HCT116 (cell line): ENCODE measurements at regions not wholly inside any gene's neighbourhood (a gene's known extent, or its start where the extent isn't known, plus 50 kb on each side); places are given as distances from the start of the nearest gene placed in this dataset.

Source experiments
- ATAC-seq: fragments of 200-7000 bp; cut with Tn5 transposase; 2 replicates; pipeline ENCODE4 v1.9.1; 2020; ENCODE audit warnings: mild to moderate bottlenecking, moderate library complexity
- BruUV-seq: library from RNA; stranded (reverse); fragments of 400-500 nt; replicated peaks from 2 replicates; lab custom pipeline; 2021; lab: Mats Ljungman, UMichigan
- CTCF ChIA-PET: fragments of 300-600 bp; sonication (Branson Sonifier 250); formaldehyde crosslinking; loops from one replicate; lab custom pipeline; 2021; ENCODE audit warnings: antibody characterized with exemption; lab: Charles Lee
- POLR2A ChIA-PET: fragments of 300-600, 350-600 bp; sonication (Branson Sonifier 250); formaldehyde crosslinking; loops from one replicate; lab custom pipeline; 2021; ENCODE audit warnings: antibody characterized with exemption; lab: Charles Lee
- RAD21 ChIA-PET, 2 experiments: fragments of 300-600 bp; sonication (Branson Sonifier 250); formaldehyde crosslinking; loops; one replicate each; lab custom pipeline; 2023; ENCODE audit warnings: low total read pairs in 2 of 2; ENCODE audit not compliant: uncharacterized antibody in 2 of 2, unreplicated experiment in 2 of 2, low non-redundant PET in 1 of 2; lab: Charles Lee
- DNase-seq: peaks from one replicate; pipeline ENCODE4 v3.0.0-alpha.2; 2010; ENCODE audit warnings: low read depth, low spot score
- H2AFZ ChIP-seq: fragments of 200-600 bp; shearing (Covaris generic), sonication (generic); 2 replicates; pipeline ENCODE4 v1.6.1; 2017; ENCODE audit warnings: low read depth, mixed run types, mixed read lengths, antibody characterized with exemption, low read length; ENCODE audit not compliant: poor library complexity, severe bottlenecking
- H3K27ac ChIP-seq: 2 replicates; pipeline ENCODE4 v1.5.1; 2012; ENCODE audit warnings: low read depth, low read length
- H3K27me3 ChIP-seq: fragments of 200-600 bp; sonication (generic); 2 replicates; pipeline ENCODE4 v1.6.1; 2016; ENCODE audit warnings: mixed run types, low read length, mixed read lengths; ENCODE audit not compliant: insufficient read depth
- H3K36me3 ChIP-seq, 2 experiments: fragments of 200-500 bp in 1 of 2; fragments of 200-600 bp in 1 of 2; sonication (Bioruptor generic) in 1 of 2; sonication (generic) in 1 of 2; 2 replicates each; pipeline versions ENCODE4 v1.5.1 to v1.6.1; 2014 to 2016; ENCODE audit warnings: low read length in 2 of 2, inconsistent platforms in 1 of 2, mixed read lengths in 1 of 2, mixed run types in 1 of 2; ENCODE audit not compliant: insufficient read depth in 2 of 2, control insufficient read depth in 1 of 2
- H3K4me1 ChIP-seq, 2 experiments: fragments of 200-600 bp in 1 of 2; sonication (generic) in 1 of 2; 2 replicates each; pipeline versions ENCODE4 v1.5.1 to v1.6.1; 2012 to 2017; ENCODE audit warnings: low read length in 2 of 2, inconsistent platforms in 1 of 2, mild to moderate bottlenecking in 1 of 2, mixed read lengths in 1 of 2, mixed run types in 1 of 2, moderate library complexity in 1 of 2; ENCODE audit not compliant: insufficient read depth in 2 of 2, control insufficient read depth in 1 of 2
- H3K4me2 ChIP-seq: fragments of 200-600 bp; sonication (generic); 2 replicates; pipeline ENCODE4 v1.6.1; 2017; ENCODE audit warnings: mixed run types, low read length, mixed read lengths
- H3K4me3 ChIP-seq, 2 experiments: fragments of 200-600 bp in 1 of 2; sonication (generic) in 1 of 2; replicated peaks in 1 of 2; 2 replicates each; pipeline ENCODE4 v1.5.1; 2011 to 2016; ENCODE audit warnings: low read length in 2 of 2, control low read depth in 1 of 2, low read depth in 1 of 2, mild to moderate bottlenecking in 1 of 2, mixed read lengths in 1 of 2, mixed run types in 1 of 2
- H3K79me2 ChIP-seq: fragments of 200-600 bp; sonication (generic); 2 replicates; pipeline ENCODE4 v1.6.1; 2017; ENCODE audit warnings: mild to moderate bottlenecking, mixed run types, low read length, moderate library complexity, mixed read lengths; ENCODE audit not compliant: insufficient read depth
- H3K9ac ChIP-seq: fragments of 200-600 bp; sonication (generic); 2 replicates; pipeline ENCODE4 v1.6.1; 2016; ENCODE audit warnings: low read length, mixed read lengths
- H3K9me2 ChIP-seq: fragments of 200-600 bp; sonication (generic), shearing (Covaris generic); 2 replicates; pipeline ENCODE4 v1.6.1; 2017; ENCODE audit warnings: mixed run types, mild to moderate bottlenecking, moderate library complexity; ENCODE audit not compliant: insufficient read depth
- H3K9me3 ChIP-seq, 2 experiments: fragments of 200-500 bp in 1 of 2; fragments of 200-600 bp in 1 of 2; sonication (Bioruptor generic) in 1 of 2; sonication (generic) in 1 of 2; 2 replicates each; pipeline ENCODE4 v1.6.1; 2014 to 2017; ENCODE audit warnings: low read length in 2 of 2, mixed read lengths in 2 of 2, inconsistent platforms in 1 of 2, low read depth in 1 of 2, mild to moderate bottlenecking in 1 of 2, mixed run types in 1 of 2, moderate library complexity in 1 of 2; ENCODE audit not compliant: control insufficient read depth in 1 of 2, insufficient read depth in 1 of 2
- H4K20me1 ChIP-seq: fragments of 200-600 bp; sonication (generic), shearing (Covaris generic); 2 replicates; pipeline ENCODE4 v1.6.1; 2017; ENCODE audit warnings: mixed run types, mild to moderate bottlenecking, moderate library complexity; ENCODE audit not compliant: insufficient read depth
- ATF3 ChIP-seq: IDR thresholded peaks from 2 replicates; pipeline ENCODE4 v1.6.1; 2012
- CBX3 ChIP-seq: IDR thresholded peaks from 2 replicates; pipeline ENCODE4 v1.6.1; 2012; ENCODE audit warnings: low read depth
- CEBPB ChIP-seq: IDR thresholded peaks from 2 replicates; pipeline ENCODE4 v1.6.1; 2012; ENCODE audit warnings: low read depth
- EGR1 ChIP-seq: IDR thresholded peaks from 2 replicates; pipeline ENCODE4 v1.6.1; 2012; ENCODE audit warnings: low read depth
- ELF1 ChIP-seq: IDR thresholded peaks from 2 replicates; pipeline ENCODE4 v1.6.1; 2012; ENCODE audit warnings: low read depth, borderline replicate concordance
- EZH2phosphoT487 ChIP-seq: fragments of 200-600 bp; IDR thresholded peaks from 2 replicates; pipeline ENCODE4 v1.6.1; 2018; ENCODE audit warnings: antibody characterized with exemption, borderline replicate concordance
- FOSL1 ChIP-seq: IDR thresholded peaks from 2 replicates; pipeline ENCODE4 v1.6.1; 2012; ENCODE audit warnings: low read depth
- JUND ChIP-seq: IDR thresholded peaks from 2 replicates; pipeline ENCODE4 v1.6.1; 2012
- MAX ChIP-seq: IDR thresholded peaks from 2 replicates; pipeline ENCODE4 v1.6.1; 2012
- POLR2AphosphoS5 ChIP-seq: IDR thresholded peaks from 2 replicates; pipeline ENCODE4 v1.6.1; 2011; ENCODE audit warnings: mild to moderate bottlenecking, low read depth, low read length, moderate library complexity
- RAD21 ChIP-seq: IDR thresholded peaks from 2 replicates; pipeline ENCODE4 v1.6.1; 2012; ENCODE audit warnings: low read depth, mild to moderate bottlenecking
- REST ChIP-seq: IDR thresholded peaks from 2 replicates; pipeline ENCODE4 v1.6.1; 2012; ENCODE audit warnings: low read depth
- SIN3A ChIP-seq: IDR thresholded peaks from 2 replicates; pipeline ENCODE4 v1.6.1; 2012; ENCODE audit warnings: low read depth
- SP1 ChIP-seq: IDR thresholded peaks from 2 replicates; pipeline ENCODE4 v1.6.1; 2012; ENCODE audit warnings: low read depth
- SRF ChIP-seq: IDR thresholded peaks from 2 replicates; pipeline ENCODE4 v1.6.1; 2012; ENCODE audit warnings: low read depth
- TCF7L2 ChIP-seq: IDR thresholded peaks from 2 replicates; pipeline ENCODE4 v1.7.0; 2011; ENCODE audit warnings: borderline replicate concordance, inconsistent platforms; ENCODE audit not compliant: insufficient read depth, insufficient read length; ENCODE audit errors: extremely low read depth
- YY1 ChIP-seq: IDR thresholded peaks from 2 replicates; pipeline ENCODE4 v1.6.1; 2011; ENCODE audit warnings: low read length, low read depth, moderate library complexity, mild to moderate bottlenecking; ENCODE audit not compliant: insufficient replicate concordance; ENCODE audit errors: extremely low read depth
- ZFX ChIP-seq: fragments of 450-650 bp; IDR thresholded peaks from 2 replicates; pipeline ENCODE4 v1.6.1; 2017
- ZNF274 ChIP-seq: fragments of 200-500 bp; sonication (Bioruptor generic); IDR thresholded peaks from 2 replicates; pipeline ENCODE4 v1.6.1; 2014; ENCODE audit warnings: mild to moderate bottlenecking, low read depth, low read length, inconsistent platforms
- intact Hi-C: fragments of 100-400 bp; cut with micrococcal nuclease; formaldehyde crosslinking; loops from 2 replicates; pipeline ENCODE4 v1.10.0; 2022

GRCh38 chr13:80669112-80669511 is 328.2 kb upstream of the SPRY2 start:
- no peak overlapping the region for H3K27ac ChIP-seq
- TF ChIP-seq SRF (no peak), FOSL1 (no peak), RAD21 (no peak), CEBPB (no peak), CBX3 (no peak), SP1 (no peak), ZFX (no peak)
- no peaks in the 10 kb centered on the region for H3K79me2 ChIP-seq
- H3K4me2 ChIP-seq, result no peak overlapping the region
- H3K36me3 ChIP-seq, result no peaks in the 10 kb centered on the region
- POLR2A ChIA-PET, result no interaction called here
- no peaks in the 10 kb centered on the region for H3K27me3 ChIP-seq
- CTCF ChIA-PET, result no interaction called here
- H3K4me1 ChIP-seq, result no peaks in the 10 kb centered on the region
- H3K4me3 ChIP-seq, result no peak overlapping the region
- RAD21 ChIA-PET, result no interaction called here
- H3K9me2 ChIP-seq, result no peaks in the 10 kb centered on the region
- no peak overlapping the region for H2AFZ ChIP-seq
- no TSS peak for BruUV-seq
- no peak for DNase-seq
- H3K9ac ChIP-seq, result no peak overlapping the region
- H3K9me3 ChIP-seq, result peaks cover 0 to 6% of the 10 kb centered on the region in 2 experiments; a peak in 2 of 4 replicates
- H4K20me1 ChIP-seq, result no peaks in the 10 kb centered on the region
- intact Hi-C loops, result no loop called here
- no peak for ATAC-seq

GRCh38 chr13:80668452-80668851 is 327.5 kb upstream of the SPRY2 start:
- Histone ChIP-seq H3K9ac (no peak overlapping the region), H4K20me1 (no peaks in the 10 kb centered on the region), H3K27ac (no peak overlapping the region), H2AFZ (no peak overlapping the region), H3K79me2 (no peaks in the 10 kb centered on the region), H3K36me3 (no peaks in the 10 kb centered on the region), H3K4me2 (no peak overlapping the region), H3K27me3 (no peaks in the 10 kb centered on the region), H3K4me3 (no peak overlapping the region), H3K9me3 (peaks cover 0 to 6% of the 10 kb centered on the region in 2 experiments; a peak in 2 of 4 replicates), H3K4me1 (no peaks in the 10 kb centered on the region), H3K9me2 (no peaks in the 10 kb centered on the region)
- DNase-seq (no peak), ATAC-seq (no peak)
- no TSS peak for BruUV-seq
- POLR2A ChIA-PET, result no interaction called here
- RAD21 ChIA-PET, result no interaction called here
- CTCF ChIA-PET, result no interaction called here
- intact Hi-C loops, result no loop called here
- TF ChIP-seq POLR2AphosphoS5, result no peak
- TF ChIP-seq EGR1, result no peak
- no peak for TF ChIP-seq SRF
- no peak for TF ChIP-seq SIN3A
- TF ChIP-seq TCF7L2, result no peak
- no peak for TF ChIP-seq MAX
- no peak for TF ChIP-seq REST
- no peak for TF ChIP-seq ELF1
- TF ChIP-seq YY1, result no peak
- no peak for TF ChIP-seq JUND
- no peak for TF ChIP-seq ZNF274
- no peak for TF ChIP-seq ATF3
- no peak for TF ChIP-seq EZH2phosphoT487
- no peak for TF ChIP-seq ZFX
